ENCODE measurements at regions not wholly inside any gene's neighbourhood (a gene's known extent, or its start where the extent isn't known, plus 50 kb on each side); places are given as distances from the start of the nearest gene placed in this dataset.

- Histone ChIP-seq H3K27ac (no peak overlapping the region), H3K4me3 (no peak overlapping the region), H3K36me3 (no peaks in the 10 kb centered on the region), H3K9me3 (no peaks in the 10 kb centered on the region), H3K4me1 (ENCODE audit: insufficient read depth) (no peaks in the 10 kb centered on the region), H3K27me3 (no peaks in the 10 kb centered on the region)
- TF ChIP-seq POLR2A (IDR thresholded peaks at IDR 0.05) (no peak), EP300 (IDR thresholded peaks at IDR 0.05) (no peak)
- TF ChIP-seq, protein P1, sequence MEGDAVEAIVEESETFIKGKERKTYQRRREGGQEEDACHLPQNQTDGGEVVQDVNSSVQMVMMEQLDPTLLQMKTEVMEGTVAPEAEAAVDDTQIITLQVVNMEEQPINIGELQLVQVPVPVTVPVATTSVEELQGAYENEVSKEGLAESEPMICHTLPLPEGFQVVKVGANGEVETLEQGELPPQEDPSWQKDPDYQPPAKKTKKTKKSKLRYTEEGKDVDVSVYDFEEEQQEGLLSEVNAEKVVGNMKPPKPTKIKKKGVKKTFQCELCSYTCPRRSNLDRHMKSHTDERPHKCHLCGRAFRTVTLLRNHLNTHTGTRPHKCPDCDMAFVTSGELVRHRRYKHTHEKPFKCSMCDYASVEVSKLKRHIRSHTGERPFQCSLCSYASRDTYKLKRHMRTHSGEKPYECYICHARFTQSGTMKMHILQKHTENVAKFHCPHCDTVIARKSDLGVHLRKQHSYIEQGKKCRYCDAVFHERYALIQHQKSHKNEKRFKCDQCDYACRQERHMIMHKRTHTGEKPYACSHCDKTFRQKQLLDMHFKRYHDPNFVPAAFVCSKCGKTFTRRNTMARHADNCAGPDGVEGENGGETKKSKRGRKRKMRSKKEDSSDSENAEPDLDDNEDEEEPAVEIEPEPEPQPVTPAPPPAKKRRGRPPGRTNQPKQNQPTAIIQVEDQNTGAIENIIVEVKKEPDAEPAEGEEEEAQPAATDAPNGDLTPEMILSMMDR (IDR thresholded peaks at IDR 0.05) = no peak
- intact Hi-C loops (cut with DNase I) = no loop called here
- no peak for DNase-seq
Measured at GRCh38 chr22:27350306-27350705, 451.2 kb downstream of the MN1 start.

GRCh38 chr22:27352426-27352825 lies 449.1 kb downstream of the MN1 start:
- H3K36me3 ChIP-seq = no peaks in the 10 kb centered on the region
- DNase-seq = no peak
- intact Hi-C loops (cut with DNase I) = no loop called here
- H3K4me3 ChIP-seq = no peak overlapping the region
- no peaks in the 10 kb centered on the region for H3K9me3 ChIP-seq
- TF ChIP-seq EP300 (IDR thresholded peaks at IDR 0.05) (no peak), POLR2A (IDR thresholded peaks at IDR 0.05) (no peak)
- TF ChIP-seq, protein P1 (IDR thresholded peaks at IDR 0.05) = no peak
- WGBS, 3 donors = 38 to 54% (median 43%) methylated on average over 6 of the region's 6 CpGs
- H3K27me3 ChIP-seq = no peaks in the 10 kb centered on the region
- no peak overlapping the region for H3K27ac ChIP-seq
- no peaks in the 10 kb centered on the region for H3K4me1 ChIP-seq (ENCODE audit: insufficient read depth)

GRCh38 chr22:27358096-27358870 lies 443.3 kb downstream of the MN1 start:
- no peaks in the 10 kb centered on the region for H3K9me3 ChIP-seq
- 73 to 81% (median 77%) methylated on average over 7 of the region's 7 CpGs for WGBS, 3 donors
- H3K27ac ChIP-seq = no peak overlapping the region
- TF ChIP-seq EP300 (IDR thresholded peaks at IDR 0.05) = no peak
- no peak for TF ChIP-seq POLR2A (IDR thresholded peaks at IDR 0.05)
- TF ChIP-seq, protein P1 (IDR thresholded peaks at IDR 0.05) = no peak
- H3K4me3 ChIP-seq = no peak overlapping the region
- no peaks in the 10 kb centered on the region for H3K36me3 ChIP-seq
- H3K27me3 ChIP-seq = no peaks in the 10 kb centered on the region
- no peak for DNase-seq
- intact Hi-C loops (cut with DNase I) = no loop called here
- no peaks in the 10 kb centered on the region for H3K4me1 ChIP-seq (ENCODE audit: insufficient read depth)

GRCh38 chr22:27370269-27370668 lies 431.3 kb downstream of the MN1 start:
- intact Hi-C loops (cut with DNase I) = no loop called here
- H3K4me1 ChIP-seq (ENCODE audit: insufficient read depth) = no peaks in the 10 kb centered on the region
- TF ChIP-seq, protein P1 (IDR thresholded peaks at IDR 0.05) = no peak
- TF ChIP-seq EP300 (IDR thresholded peaks at IDR 0.05) = no peak
- no peak for TF ChIP-seq POLR2A (IDR thresholded peaks at IDR 0.05)
- WGBS, 3 donors = 63 to 72% (median 72%) methylated on average over 4 of the region's 4 CpGs
- DNase-seq = no peak
- no peaks in the 10 kb centered on the region for H3K9me3 ChIP-seq
- H3K36me3 ChIP-seq = no peaks in the 10 kb centered on the region
- no peaks in the 10 kb centered on the region for H3K27me3 ChIP-seq
- H3K4me3 ChIP-seq = no peak overlapping the region
- H3K27ac ChIP-seq = no peak overlapping the region
